Osteocyte (in vitro differentiated cells): ENCODE measurements at regions not wholly inside any gene's neighbourhood (a gene's known extent, or its start where the extent isn't known, plus 50 kb on each side); places are given as distances from the start of the nearest gene placed in this dataset.

Source experiments
- DNase-seq: peaks from one replicate; pipeline ENCODE4 v3.0.0; 2021; ENCODE audit warnings: mixed read lengths; ENCODE audit not compliant: unreplicated experiment; ENCODE audit errors: extremely low spot score
- H3K27ac Mint-ChIP-seq: one replicate; pipeline ENCODE4 v1.8.0; 2021; ENCODE audit warnings: mild to moderate bottlenecking, mixed read lengths; ENCODE audit not compliant: unreplicated experiment
- H3K27me3 Mint-ChIP-seq: one replicate; pipeline ENCODE4 v1.8.0; 2021; ENCODE audit warnings: mixed read lengths; ENCODE audit not compliant: unreplicated experiment
- H3K36me3 Mint-ChIP-seq: one replicate; pipeline ENCODE4 v1.8.0; 2021; ENCODE audit warnings: mixed read lengths; ENCODE audit not compliant: unreplicated experiment
- H3K4me1 Mint-ChIP-seq: one replicate; pipeline ENCODE4 v1.8.0; 2021; ENCODE audit warnings: mixed read lengths; ENCODE audit not compliant: unreplicated experiment
- H3K4me3 Mint-ChIP-seq: one replicate; pipeline ENCODE4 v1.8.0; 2021; ENCODE audit warnings: mild to moderate bottlenecking, moderate library complexity, mixed read lengths; ENCODE audit not compliant: unreplicated experiment
- H3K9me3 Mint-ChIP-seq: one replicate; pipeline ENCODE4 v1.8.0; 2021; ENCODE audit warnings: mixed read lengths; ENCODE audit not compliant: unreplicated experiment
- CTCF ChIP-seq: fragments of 200-600 bp; sonication (generic); IDR thresholded peaks from 2 replicates; pipeline ENCODE4 v1.5.0; 2021; ENCODE audit warnings: antibody characterized with exemption, mild to moderate bottlenecking, moderate library complexity

GRCh38 chr1:104526158-104526795, 776.6 kb downstream of the AMY1C start:
- H3K4me3 Mint-ChIP-seq = no peak overlapping the region
- H3K27ac Mint-ChIP-seq = no peak overlapping the region
- no peaks in the 10 kb centered on the region for H3K4me1 Mint-ChIP-seq
- no peaks in the 10 kb centered on the region for H3K9me3 Mint-ChIP-seq
- no peak for DNase-seq
- no peak for TF ChIP-seq CTCF
- no peaks in the 10 kb centered on the region for H3K27me3 Mint-ChIP-seq
- no peaks in the 10 kb centered on the region for H3K36me3 Mint-ChIP-seq

GRCh38 chr1:104531990-104532389, 782.3 kb downstream of the AMY1C start:
- no peak overlapping the region for H3K4me3 Mint-ChIP-seq
- H3K4me1 Mint-ChIP-seq = no peaks in the 10 kb centered on the region
- no peaks in the 10 kb centered on the region for H3K9me3 Mint-ChIP-seq
- no peaks in the 10 kb centered on the region for H3K36me3 Mint-ChIP-seq
- TF ChIP-seq CTCF = no peak
- no peaks in the 10 kb centered on the region for H3K27me3 Mint-ChIP-seq
- no peak for DNase-seq
- H3K27ac Mint-ChIP-seq = no peak overlapping the region

- Mint-ChIP-seq H3K36me3 (no peaks in the 10 kb centered on the region), H3K9me3 (peaks cover 6% of the 10 kb centered on the region), H3K4me3 (no peak overlapping the region), H3K27me3 (no peaks in the 10 kb centered on the region), H3K4me1 (no peaks in the 10 kb centered on the region), H3K27ac (no peak overlapping the region)
- no peak for TF ChIP-seq CTCF
- no peak for DNase-seq
Observed at GRCh38 chr1:104574620-104575019, 824.9 kb downstream of the AMY1C start.

- Mint-ChIP-seq H3K27me3 (no peaks in the 10 kb centered on the region), H3K36me3 (no peaks in the 10 kb centered on the region), H3K4me1 (no peaks in the 10 kb centered on the region), H3K9me3 (peaks cover 4% of the 10 kb centered on the region), H3K27ac (no peak overlapping the region), H3K4me3 (no peak overlapping the region)
- no peak for TF ChIP-seq CTCF
- DNase-seq = no peak
Observed at GRCh38 chr1:104592926-104593325, 843.2 kb downstream of the AMY1C start.

- H3K36me3 Mint-ChIP-seq = no peaks in the 10 kb centered on the region
- H3K27ac Mint-ChIP-seq = no peak overlapping the region
- no peak overlapping the region for H3K4me3 Mint-ChIP-seq
- H3K9me3 Mint-ChIP-seq = no peaks in the 10 kb centered on the region
- no peaks in the 10 kb centered on the region for H3K27me3 Mint-ChIP-seq
- TF ChIP-seq CTCF = no peak
- H3K4me1 Mint-ChIP-seq = no peaks in the 10 kb centered on the region
- no peak for DNase-seq
Observed at GRCh38 chr1:104593413-104594187, 843.9 kb downstream of the AMY1C start.
